ENCODE measurements at regions not wholly inside any gene's neighbourhood (a gene's known extent, or its start where the extent isn't known, plus 50 kb on each side); places are given as distances from the start of the nearest gene placed in this dataset.

- no peak for DNase-seq
These were observed 560.4 kb upstream of the DAB1 start for GRCh38 chr1:57984277-57984676.

GRCh38 chr1:57983441-57983840, 559.6 kb upstream of the DAB1 start:
- DNase-seq, result no peak

GRCh38 chr1:57982852-57983251, 559.0 kb upstream of the DAB1 start:
- no peak for DNase-seq

GRCh38 chr1:57976216-57976615, 552.4 kb upstream of the DAB1 start:
- no peak for DNase-seq

GRCh38 chr1:57968321-57968720, 544.5 kb upstream of the DAB1 start:
- DNase-seq, result no peak

GRCh38 chr1:57966751-57967406, 543.0 kb upstream of the DAB1 start:
- DNase-seq, result peak; percentile 1

- DNase-seq, result no peak
These were observed 542.5 kb upstream of the DAB1 start for GRCh38 chr1:57966340-57966739.

GRCh38 chr1:57963581-57963980, 539.7 kb upstream of the DAB1 start:
- no peak for DNase-seq

- no peak for DNase-seq
These were observed 535.8 kb upstream of the DAB1 start for GRCh38 chr1:57959531-57960241.

- DNase-seq, result no peak
These were observed 533.7 kb upstream of the DAB1 start for GRCh38 chr1:57957576-57957975.

- no peak for DNase-seq
These were observed 527.5 kb upstream of the DAB1 start for GRCh38 chr1:57951390-57951789.

GRCh38 chr1:57949168-57949567, 525.3 kb upstream of the DAB1 start:
- no peak for DNase-seq

GRCh38 chr1:57947471-57947870, 523.6 kb upstream of the DAB1 start:
- no peak for DNase-seq

- no peak for DNase-seq
These were observed 521.2 kb upstream of the DAB1 start for GRCh38 chr1:57945045-57945444.

GRCh38 chr1:57943365-57943764, 519.5 kb upstream of the DAB1 start:
- no peak for DNase-seq

- DNase-seq, result no peak
These were observed 510.9 kb upstream of the DAB1 start for GRCh38 chr1:57934745-57935144.

GRCh38 chr1:57927003-57927402, 503.1 kb upstream of the DAB1 start:
- no peak for DNase-seq

- DNase-seq, result no peak
These were observed 502.2 kb upstream of the DAB1 start for GRCh38 chr1:57926025-57926552.

- DNase-seq, result no peak
These were observed 501.4 kb upstream of the DAB1 start for GRCh38 chr1:57925226-57925625.

GRCh38 chr1:57922130-57922529, 498.3 kb upstream of the DAB1 start:
- no peak for DNase-seq

- no peak for DNase-seq
These were observed 492.2 kb upstream of the DAB1 start for GRCh38 chr1:57916041-57916440.

- no peak for DNase-seq
These were observed 487.6 kb upstream of the DAB1 start for GRCh38 chr1:57911427-57911826.

GRCh38 chr1:57910782-57911181, 486.9 kb upstream of the DAB1 start:
- no peak for DNase-seq

- no peak for DNase-seq
These were observed 486.4 kb upstream of the DAB1 start for GRCh38 chr1:57910305-57910704.

Measured in activated CD4-positive, alpha-beta T cell treated with anti-CD3 and anti-CD28 coated beads, Interleukin-2, Interleukin-6, amounts not matched to agents 100 ng/mL and 50 ng/mL, durations not matched to agents 16 hours and 8 hours (primary cell).